ENCODE measurements at regions not wholly inside any gene's neighbourhood (a gene's known extent, or its start where the extent isn't known, plus 50 kb on each side); places are given as distances from the start of the nearest gene placed in this dataset.
A peak's percentile ranks its signal among the peaks of the same experiment; 100 is the strongest.

DNA sequence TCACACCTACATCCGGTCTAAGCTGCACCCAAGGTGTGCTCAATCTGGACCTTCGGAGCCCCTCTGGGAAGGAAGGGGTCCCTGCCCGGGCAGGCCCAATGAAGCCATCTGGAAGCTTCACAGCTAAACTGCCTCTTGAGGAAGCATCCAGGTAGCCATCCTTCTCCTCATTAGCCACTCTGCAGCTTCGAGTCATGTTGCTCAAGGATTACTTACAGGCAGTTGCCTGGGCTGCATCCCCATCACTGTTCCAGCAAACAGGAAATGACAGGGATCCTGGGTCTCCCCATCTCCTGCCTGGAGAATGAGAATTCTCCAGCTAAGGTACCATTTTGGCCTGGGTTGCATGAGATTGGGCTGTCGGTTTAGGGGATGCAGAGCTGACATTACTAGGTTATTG lies 91.7 kb downstream of the ERMARD start:
- Histone ChIP-seq H3K79me1 (ENCODE audit: low read depth, low read length) (no peaks in the 10 kb centered on the region), H3K14ac (ENCODE audit: insufficient read length) (no peak overlapping the region), H3K4me2 (ENCODE audit: insufficient read depth in 1 of 2, low read depth in 2 of 2, low read length in 2 of 2) (no peak overlapping the region), H4K8ac (ENCODE audit: extremely low read depth, insufficient read depth, low read length) (peak overlapping the region; percentile 62; the same call in 1 of the 2 replicates), H3K36me3 (ENCODE audit: control insufficient read depth in 2 of 4, insufficient read depth in 4 of 4, low read length in 3 of 4) (no peaks in the 10 kb centered on the region), H4K5ac (ENCODE audit: insufficient read length, low read depth, low read length) (no peak overlapping the region), H3K9me3 (ENCODE audit: insufficient read depth in 2 of 2, low read depth in 1 of 2, low read length in 1 of 2) (no peaks in the 10 kb centered on the region), H3K27me3 (replicated peaks in 1 of 4; ENCODE audit: control insufficient read depth in 3 of 4, extremely low read depth in 1 of 4, insufficient read depth in 3 of 4, low read length in 3 of 4) (no peaks in the 10 kb centered on the region), H2AK5ac (ENCODE audit: low read depth, low read length) (no peak overlapping the region), H4K20me1 (replicated peaks in 1 of 2; ENCODE audit: control insufficient read depth in 1 of 2, insufficient read depth in 2 of 2, low read length in 2 of 2) (peaks cover 1 to 5% of the 10 kb centered on the region in 2 experiments), H4K91ac (replicated peaks; ENCODE audit: insufficient read length, low read length) (no peak overlapping the region), H2AFZ (ENCODE audit: low read length) (no peak overlapping the region), H3K56ac (replicated peaks; ENCODE audit: insufficient read length, low read depth, low read length) (no peak overlapping the region), H3K4ac (replicated peaks; ENCODE audit: insufficient read length, low read depth, low read length) (no peak overlapping the region), H3K4me3 (ENCODE audit: extremely low read depth in 1 of 4, insufficient read depth in 2 of 4, low read depth in 3 of 4, low read length in 4 of 4) (no peak overlapping the region), H3K79me2 (ENCODE audit: control insufficient read depth in 1 of 2, insufficient read depth in 2 of 2, low read length in 2 of 2) (no peaks in the 10 kb centered on the region), H2BK15ac (ENCODE audit: low read length) (no peak overlapping the region), H3K23ac (ENCODE audit: insufficient read length) (no peak overlapping the region), H2BK12ac (ENCODE audit: low read depth, low read length) (no peak overlapping the region), H2BK20ac (ENCODE audit: low read length) (no peak overlapping the region), H3K23me2 (ENCODE audit: low read depth, low read length) (peaks cover 7% of the 10 kb centered on the region; the same call in 1 of the 2 replicates), H3K18ac (ENCODE audit: extremely low read depth, low read length) (no peak overlapping the region), H2BK120ac (replicated peaks; ENCODE audit: low read depth, low read length) (no peak overlapping the region), H3K9ac (replicated peaks in 1 of 4; ENCODE audit: extremely low read depth in 1 of 4, low read depth in 3 of 4, low read length in 3 of 4) (no peak overlapping the region), H3K27ac (ENCODE audit: low read depth, low read length) (no peak overlapping the region), H2BK5ac (ENCODE audit: low read depth, low read length) (no peak overlapping the region), H3K4me1 (replicated peaks in 1 of 4; ENCODE audit: control insufficient read depth in 3 of 4, insufficient read depth in 4 of 4, low read length in 3 of 4) (no peaks in the 10 kb centered on the region)
- no peak for TF ChIP-seq RBBP5 (IDR thresholded peaks at IDR 0.05; ENCODE audit: borderline replicate concordance, low read depth, low read length)
- no peak for TF ChIP-seq SIRT6 (IDR thresholded peaks at IDR 0.05; ENCODE audit: low read length)
- TF ChIP-seq CBX8 (IDR thresholded peaks at IDR 0.05; ENCODE audit: borderline replicate concordance, low read depth, low read length), result no peak
- TF ChIP-seq POU5F1 (IDR thresholded peaks at IDR 0.05; ENCODE audit: low read depth, low read length), result no peak
- no peak for TF ChIP-seq CHD1 (IDR thresholded peaks at IDR 0.05; ENCODE audit: low read depth, low read length)
- no peak for TF ChIP-seq FOSL1 (IDR thresholded peaks at IDR 0.05; ENCODE audit: insufficient read depth, low read depth, low read length)
- TF ChIP-seq SP4 (IDR thresholded peaks at IDR 0.05; ENCODE audit: low read length), result no peak
- no peak for TF ChIP-seq BCL11A (IDR thresholded peaks at IDR 0.05; ENCODE audit: low read depth in 2 of 2, low read length in 2 of 2)
- TF ChIP-seq BACH1 (IDR thresholded peaks at IDR 0.05; ENCODE audit: low read length), result no peak
- no peak for TF ChIP-seq SIX5 (IDR thresholded peaks at IDR 0.05; ENCODE audit: low read depth, low read length)
- no peak for TF ChIP-seq CHD2 (IDR thresholded peaks at IDR 0.05; ENCODE audit: low read length)
- DNase-seq (ENCODE audit: low read depth in 1 of 2, low spot score in 2 of 2), result no peak
- ChIA-PET CTCF (ENCODE audit: partially characterized antibody) (interaction anchor here (0.9 to 11.8 kb wide), 5 partner anchors 9 to 88 kb away, joined by 3 to 85 read pairs (median 3); no protein-coding TSS in a partner anchor), POLR2A (ENCODE audit: partially characterized antibody) (no interaction called here)
- 89% methylated on average over 5 of the region's 5 CpGs; no CpG with 5 or more reads in 1 of the 2 experiments for WGBS, 2 experiments (ENCODE audit: extremely low coverage in 1 of 2, insufficient coverage in 1 of 2, insufficient read length in 1 of 2, insufficient replicate concordance in 2 of 2, low coverage in 1 of 2, low lambda C conversion rate in 2 of 2, missing lambda C conversion rate in 1 of 2)
- FAIRE-seq, result no peak

All from H1 (cell line).